Stomach (tissue), 8 donors: ENCODE measurements at regions not wholly inside any gene's neighbourhood (a gene's known extent, or its start where the extent isn't known, plus 50 kb on each side); places are given as distances from the start of the nearest gene placed in this dataset.

ENCODE experiments used
- DNase-seq, 2 donors: peaks; one replicate each; pipeline versions ENCODE4 v3.0.0 to v3.0.0-alpha.2; 2013 to 2019
- H3K27ac ChIP-seq, 5 donors: fragments of 200-600 bp in 4 of 5; sonication (generic) in 4 of 5; one replicate each; pipeline ENCODE4 v1.5.1; 2013 to 2019; ENCODE audit warnings: mild to moderate bottlenecking in 1 of 5, moderate library complexity in 1 of 5
- H3K27me3 ChIP-seq, 3 donors: fragments of 200-600 bp; sonication (generic); one replicate each; pipeline ENCODE4 v1.5.1; 2017 to 2019; ENCODE audit warnings: mixed run types in 1 of 3
- H3K36me3 ChIP-seq, 4 donors: fragments of 200-600 bp; sonication (generic); 1 replicate in 3 of 4; 2 replicates in 1 of 4; pipeline ENCODE4 v1.5.1; 2016 to 2019
- H3K4me1 ChIP-seq, 4 donors: fragments of 200-600 bp; sonication (generic); one replicate each; pipeline ENCODE4 v1.5.1; 2016 to 2019
- H3K4me3 ChIP-seq, 4 donors: fragments of 200-600 bp; sonication (generic) in 3 of 4; one replicate each; pipeline ENCODE4 v1.5.1; 2016 to 2019; ENCODE audit warnings: mild to moderate bottlenecking in 1 of 4
- H3K9me3 ChIP-seq, 4 donors: fragments of 200-600 bp; sonication (generic); one replicate each; pipeline ENCODE4 v1.5.1; 2016 to 2019
- CTCF ChIP-seq, 7 experiments: fragments of 450-650 bp in 4 of 7; fragments of 200-600 bp in 3 of 7; sonication (generic) in 3 of 7; IDR thresholded peaks; one replicate each; pipeline ENCODE4 v1.5.1; 2016 to 2019; ENCODE audit warnings: antibody characterized with exemption in 7 of 7, control low read depth in 2 of 7, mild to moderate bottlenecking in 1 of 7
- EP300 ChIP-seq: sonication (generic); formaldehyde crosslinking; IDR thresholded peaks from one replicate; pipeline ENCODE4 v1.6.1; 2017; ENCODE audit warnings: antibody characterized with exemption
- POLR2A ChIP-seq, 4 donors: fragments of 450-650 bp; IDR thresholded peaks; one replicate each; pipeline ENCODE4 v1.6.1; 2016; ENCODE audit warnings: antibody characterized with exemption in 4 of 4, control low read depth in 2 of 4, mild to moderate bottlenecking in 1 of 4, moderate library complexity in 1 of 4
- POLR2AphosphoS5 ChIP-seq, 3 donors: sonication (generic); formaldehyde crosslinking; IDR thresholded peaks; one replicate each; pipeline ENCODE4 v1.6.1; 2016; ENCODE audit warnings: antibody characterized with exemption in 3 of 3
- WGBS, 5 donors: extraction: QIAGEN DNeasy Blood & Tissue Kit in 3 of 5; methylation state at CpG; one replicate each; pipeline versions ENCODE4 v1.1.5 to v1.1.7; 2013 to 2018; 5-methylcytosine and 5-hydroxymethylcytosine counted together
- intact Hi-C: fragments of 100-400 bp; cut with DNase I; formaldehyde crosslinking; loops from one replicate; pipeline ENCODE4 v1.15.1; 2023; ENCODE audit warnings: low total_unique reads
- donor health status: healthy with polysubstance abuse.
- donor health status: Bipolar disorder and iron deficiency.
- donor health status: healthy.

GRCh38 chr5:167965710-167966109, 325.7 kb upstream of the WWC1 start:
- Histone ChIP-seq H3K27ac (no peak overlapping the region), H3K9me3 (no peaks in the 10 kb centered on the region), H3K4me1 (no peaks in the 10 kb centered on the region), H3K36me3 (no peaks in the 10 kb centered on the region), H3K27me3 (no peaks in the 10 kb centered on the region), H3K4me3 (no peak overlapping the region)
- no peak for TF ChIP-seq POLR2A (IDR thresholded peaks at IDR 0.05)
- no peak for TF ChIP-seq POLR2AphosphoS5 (IDR thresholded peaks at IDR 0.05)
- no peak for TF ChIP-seq CTCF (IDR thresholded peaks at IDR 0.05)
- TF ChIP-seq EP300, result no peak
- intact Hi-C loops, result no loop called here
- DNase-seq, result no peak
- 66 to 85% (median 71%) methylated on average over 2 of the region's 2 CpGs for WGBS, 5 donors

- intact Hi-C loops, result no loop called here
- H3K9me3 ChIP-seq, result no peaks in the 10 kb centered on the region
- TF ChIP-seq POLR2A (IDR thresholded peaks at IDR 0.05), result no peak
- TF ChIP-seq CTCF (IDR thresholded peaks at IDR 0.05), result no peak
- TF ChIP-seq POLR2AphosphoS5 (IDR thresholded peaks at IDR 0.05), result no peak
- TF ChIP-seq EP300, result no peak
- no peak overlapping the region for H3K4me3 ChIP-seq
- 61 to 69% (median 65%) methylated on average over 3 of the region's 3 CpGs for WGBS, 5 donors
- no peaks in the 10 kb centered on the region for H3K4me1 ChIP-seq
- no peaks in the 10 kb centered on the region for H3K36me3 ChIP-seq
- DNase-seq, result no peak
- H3K27me3 ChIP-seq, result no peaks in the 10 kb centered on the region
- H3K27ac ChIP-seq, result no peak overlapping the region
These were observed 324.5 kb upstream of the WWC1 start for GRCh38 chr5:167966979-167967378.

GRCh38 chr5:167967494-167968177, 323.8 kb upstream of the WWC1 start:
- no peak for DNase-seq
- H3K27ac ChIP-seq, result no peak overlapping the region
- WGBS, 5 donors, result 16 to 30% (median 28%) methylated on average over 7 of the region's 7 CpGs
- TF ChIP-seq POLR2A (IDR thresholded peaks at IDR 0.05) (no peak), CTCF (IDR thresholded peaks at IDR 0.05) (no peak), POLR2AphosphoS5 (IDR thresholded peaks at IDR 0.05) (no peak), EP300 (no peak)
- no peaks in the 10 kb centered on the region for H3K36me3 ChIP-seq
- no peak overlapping the region for H3K4me3 ChIP-seq
- H3K9me3 ChIP-seq, result no peaks in the 10 kb centered on the region
- intact Hi-C loops, result no loop called here
- H3K27me3 ChIP-seq, result no peaks in the 10 kb centered on the region
- H3K4me1 ChIP-seq, result no peaks in the 10 kb centered on the region

- H3K4me3 ChIP-seq, result no peak overlapping the region
- no peaks in the 10 kb centered on the region for H3K36me3 ChIP-seq
- 65 to 80% (median 75%) methylated on average over 4 of the region's 4 CpGs for WGBS, 5 donors
- intact Hi-C loops, result no loop called here
- no peaks in the 10 kb centered on the region for H3K9me3 ChIP-seq
- no peaks in the 10 kb centered on the region for H3K4me1 ChIP-seq
- H3K27me3 ChIP-seq, result no peaks in the 10 kb centered on the region
- no peak overlapping the region for H3K27ac ChIP-seq
- no peak for DNase-seq
- no peak for TF ChIP-seq EP300
- TF ChIP-seq POLR2A (IDR thresholded peaks at IDR 0.05), result no peak
- no peak for TF ChIP-seq CTCF (IDR thresholded peaks at IDR 0.05)
- TF ChIP-seq POLR2AphosphoS5 (IDR thresholded peaks at IDR 0.05), result no peak
These were observed 322.6 kb upstream of the WWC1 start for GRCh38 chr5:167968837-167969236.
